Lung (tissue), 11 donors: ENCODE measurements at regions not wholly inside any gene's neighbourhood (a gene's known extent, or its start where the extent isn't known, plus 50 kb on each side); places are given as distances from the start of the nearest gene placed in this dataset.
A peak's percentile ranks its signal among the peaks of the same experiment; 100 is the strongest.

Experiments
- ATAC-seq: fragments of 200-7000 bp; cut with Tn5 transposase; one replicate; pipeline ENCODE4 v1.9.1; 2020; ENCODE audit warnings: moderate number of reproducible peaks; ENCODE audit not compliant: insufficient read depth, low FRiP score
- DNase-seq, 3 donors: peaks; one replicate each; pipeline ENCODE4 v3.0.0-alpha.2; 2013 to 2017
- H3K27ac ChIP-seq, 2 donors: one replicate each; pipeline ENCODE4 v1.5.1; 2013; ENCODE audit warnings: mild to moderate bottlenecking in 2 of 2, moderate library complexity in 2 of 2, control low read depth in 1 of 2, inconsistent platforms in 1 of 2, low read depth in 1 of 2, low read length in 1 of 2
- H3K27me3 ChIP-seq, 3 donors: one replicate each; pipeline ENCODE4 v1.5.1; 2013; ENCODE audit warnings: low read length in 2 of 3; ENCODE audit not compliant: control insufficient read depth in 3 of 3, insufficient read depth in 3 of 3
- H3K36me3 ChIP-seq, 4 donors: one replicate each; pipeline ENCODE4 v1.5.1; 2013; ENCODE audit warnings: low read length in 4 of 4, mild to moderate bottlenecking in 1 of 4, moderate library complexity in 1 of 4; ENCODE audit not compliant: control insufficient read depth in 4 of 4, insufficient read depth in 4 of 4
- H3K4me1 ChIP-seq, 5 donors: one replicate each; pipeline ENCODE4 v1.5.1; 2013; ENCODE audit warnings: low read length in 5 of 5, mild to moderate bottlenecking in 2 of 5, moderate library complexity in 1 of 5; ENCODE audit not compliant: control insufficient read depth in 5 of 5, insufficient read depth in 5 of 5
- H3K4me3 ChIP-seq: one replicate; pipeline ENCODE4 v1.5.1; 2013; ENCODE audit warnings: mild to moderate bottlenecking, control low read depth, moderate library complexity
- H3K9ac ChIP-seq, 2 donors: one replicate each; pipeline ENCODE4 v1.5.1; 2013; ENCODE audit warnings: low read length in 2 of 2, control low read depth in 1 of 2; ENCODE audit not compliant: insufficient read depth in 1 of 2
- H3K9me3 ChIP-seq, 4 donors: one replicate each; pipeline ENCODE4 v1.5.1; 2013; ENCODE audit warnings: low read length in 3 of 4, mild to moderate bottlenecking in 1 of 4, moderate library complexity in 1 of 4; ENCODE audit not compliant: control insufficient read depth in 4 of 4, insufficient read depth in 3 of 4
- WGBS, 2 donors: extraction: QIAGEN DNeasy Blood & Tissue Kit; methylation state at CpG; one replicate each; pipeline ENCODE4 v1.1.7; 2013; 5-methylcytosine and 5-hydroxymethylcytosine counted together
- TF ChIP-seq, protein P1 (sequence below): IDR thresholded peaks from 2 replicates; pipeline ENCODE4 v1.5.1; 2012; ENCODE audit warnings: mild to moderate bottlenecking; ENCODE audit errors: control extremely low read depth, extremely low read depth
- donor health status: control.
- donor health status: control.
- donor health status: Bipolar disorder and iron deficiency.
- donor health status: healthy.
- donor health status: DM: yes; HTN: yes; CAD: no.

DNA sequence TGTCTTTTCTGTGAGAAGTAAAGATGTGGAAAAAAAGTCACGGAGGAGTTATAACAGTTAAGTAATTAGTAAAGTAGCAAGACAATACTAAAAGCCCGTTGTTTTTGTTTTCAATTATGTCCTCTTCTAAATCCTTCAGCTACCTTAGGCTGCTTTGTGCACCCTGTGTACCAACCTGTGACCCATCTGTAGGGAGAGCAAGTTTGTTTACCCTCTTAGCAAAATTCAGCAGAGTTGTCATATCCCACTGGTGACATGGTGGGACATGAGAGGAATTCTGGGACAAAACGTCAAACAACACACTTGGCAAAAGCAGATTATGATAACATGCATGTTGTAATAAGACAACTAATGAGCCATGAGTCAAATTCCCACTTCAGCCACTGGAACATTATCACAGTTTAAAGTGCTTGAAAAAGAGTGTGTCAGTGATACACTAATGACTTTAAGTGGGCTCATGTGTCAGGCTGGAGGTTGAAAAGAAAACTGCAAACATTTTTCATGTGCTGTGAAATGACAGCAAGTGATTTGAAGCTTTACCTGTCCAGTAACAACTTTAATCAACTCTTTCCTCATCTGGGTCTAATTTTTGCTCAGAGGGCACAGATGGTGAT is 392.8 kb upstream of the ACVR2A start:
- H3K4me1 ChIP-seq = peaks cover 0 to 18% (median 7%) of the 10 kb centered on the region in 5 donors
- DNase-seq (peak in 1 of 3 donors; percentile 16), ATAC-seq (no peak)
- H3K27me3 ChIP-seq = no peaks in the 10 kb centered on the region
- WGBS, 2 donors = 51 to 53% methylated on average over 3 of the region's 3 CpGs
- TF ChIP-seq, protein P1, sequence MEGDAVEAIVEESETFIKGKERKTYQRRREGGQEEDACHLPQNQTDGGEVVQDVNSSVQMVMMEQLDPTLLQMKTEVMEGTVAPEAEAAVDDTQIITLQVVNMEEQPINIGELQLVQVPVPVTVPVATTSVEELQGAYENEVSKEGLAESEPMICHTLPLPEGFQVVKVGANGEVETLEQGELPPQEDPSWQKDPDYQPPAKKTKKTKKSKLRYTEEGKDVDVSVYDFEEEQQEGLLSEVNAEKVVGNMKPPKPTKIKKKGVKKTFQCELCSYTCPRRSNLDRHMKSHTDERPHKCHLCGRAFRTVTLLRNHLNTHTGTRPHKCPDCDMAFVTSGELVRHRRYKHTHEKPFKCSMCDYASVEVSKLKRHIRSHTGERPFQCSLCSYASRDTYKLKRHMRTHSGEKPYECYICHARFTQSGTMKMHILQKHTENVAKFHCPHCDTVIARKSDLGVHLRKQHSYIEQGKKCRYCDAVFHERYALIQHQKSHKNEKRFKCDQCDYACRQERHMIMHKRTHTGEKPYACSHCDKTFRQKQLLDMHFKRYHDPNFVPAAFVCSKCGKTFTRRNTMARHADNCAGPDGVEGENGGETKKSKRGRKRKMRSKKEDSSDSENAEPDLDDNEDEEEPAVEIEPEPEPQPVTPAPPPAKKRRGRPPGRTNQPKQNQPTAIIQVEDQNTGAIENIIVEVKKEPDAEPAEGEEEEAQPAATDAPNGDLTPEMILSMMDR = no peak
- H3K9me3 ChIP-seq = no peaks in the 10 kb centered on the region
- H3K27ac ChIP-seq = no peak overlapping the region
- H3K4me3 ChIP-seq = no peak overlapping the region
- H3K9ac ChIP-seq = no peak overlapping the region
- no peaks in the 10 kb centered on the region for H3K36me3 ChIP-seq

DNA sequence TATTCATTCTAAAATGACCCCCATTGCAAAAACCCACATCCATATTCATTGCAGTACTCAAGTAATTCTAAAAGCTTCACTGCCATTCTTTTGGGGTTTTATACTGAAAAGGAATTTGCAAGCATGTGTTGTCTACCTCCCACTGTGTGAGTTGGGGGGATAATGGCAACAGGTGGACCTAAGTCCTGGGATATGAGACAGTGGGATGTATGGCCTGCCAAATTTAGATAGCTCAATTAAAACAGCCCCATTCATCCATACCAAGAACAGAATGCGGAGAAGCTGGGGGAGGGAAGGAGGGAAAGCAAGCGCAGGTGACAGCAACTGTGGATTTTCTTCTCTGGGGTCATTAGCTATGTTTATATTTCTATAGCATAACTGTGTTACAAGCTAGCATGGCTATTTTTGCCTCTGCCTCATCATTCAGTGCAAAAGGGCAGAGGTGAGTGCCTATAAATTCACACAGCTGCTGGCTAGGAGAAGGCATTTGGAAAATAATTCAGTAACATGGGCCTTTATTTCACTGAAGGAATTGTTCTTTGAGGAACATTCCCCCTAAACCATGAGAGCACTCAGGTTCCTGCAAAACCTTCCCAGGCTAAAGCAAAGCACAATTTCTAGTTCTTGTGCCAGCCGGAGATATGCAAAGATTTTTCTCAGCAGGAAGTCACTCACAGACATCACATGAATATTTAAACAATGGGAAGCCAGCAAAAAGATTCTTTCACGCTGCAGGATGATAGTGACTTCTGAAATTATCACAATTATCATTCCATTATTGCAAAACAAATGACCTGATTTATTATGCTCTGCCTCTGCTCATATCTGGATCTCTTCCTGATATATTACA is 393.9 kb upstream of the ACVR2A start:
- ATAC-seq = no peak
- Histone ChIP-seq H3K27ac (no peak overlapping the region), H3K9ac (no peak overlapping the region), H3K27me3 (no peaks in the 10 kb centered on the region), H3K9me3 (peaks cover 0 to 6% (median 0%) of the 10 kb centered on the region in 4 donors), H3K36me3 (no peaks in the 10 kb centered on the region), H3K4me1 (peaks cover 0 to 18% (median 7%) of the 10 kb centered on the region in 5 donors), H3K4me3 (no peak overlapping the region)
- peak in 1 of 3 donors; percentile 37 for DNase-seq
- TF ChIP-seq, protein P1 = no peak
- WGBS, 2 donors = 67 to 78% methylated on average over 4 of the region's 4 CpGs

DNA sequence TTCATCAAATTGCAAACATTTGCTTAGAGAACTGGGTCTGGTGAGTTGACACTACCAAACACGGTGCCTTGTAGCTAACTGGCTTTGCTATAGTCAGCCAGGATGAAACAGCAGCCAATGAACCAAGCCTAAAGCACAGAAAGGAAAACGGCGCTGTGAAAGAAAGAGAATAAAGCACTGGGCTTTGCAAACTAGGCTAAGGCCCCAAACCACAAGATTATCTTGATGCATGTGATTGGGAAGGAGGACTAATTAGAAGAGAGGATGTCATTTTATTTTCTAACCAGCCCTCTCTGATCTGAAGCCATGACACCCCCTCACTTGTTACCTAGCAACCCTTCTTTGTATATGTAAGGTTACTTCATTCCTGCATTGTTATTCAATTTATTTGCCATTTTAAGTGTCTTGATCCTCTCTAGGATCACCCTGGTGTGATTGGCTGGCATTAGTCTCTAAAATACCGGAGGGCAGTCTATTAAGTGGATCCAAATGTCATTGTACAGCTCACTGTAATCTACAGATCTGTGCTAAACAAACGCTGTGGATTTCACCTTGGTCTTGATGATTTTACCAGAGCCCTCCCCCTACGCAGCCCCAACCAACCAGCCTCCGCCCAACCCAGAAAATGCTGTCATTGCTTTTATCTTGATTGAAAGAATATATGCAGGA is 395.4 kb upstream of the ACVR2A start:
- H3K27me3 ChIP-seq = no peaks in the 10 kb centered on the region
- WGBS, 2 donors = 62 to 77% methylated on average over 7 of the region's 7 CpGs
- no peak overlapping the region for H3K27ac ChIP-seq
- H3K36me3 ChIP-seq = no peaks in the 10 kb centered on the region
- DNase-seq (no peak), ATAC-seq (no peak)
- peaks cover 0 to 6% (median 0%) of the 10 kb centered on the region in 4 donors for H3K9me3 ChIP-seq
- H3K4me1 ChIP-seq = peaks cover 0 to 18% (median 7%) of the 10 kb centered on the region in 5 donors
- H3K4me3 ChIP-seq = no peak overlapping the region
- H3K9ac ChIP-seq = no peak overlapping the region
- TF ChIP-seq, protein P1 = no peak
